SU-DHL-6 (cell line): ENCODE measurements at regions not wholly inside any gene's neighbourhood (a gene's known extent, or its start where the extent isn't known, plus 50 kb on each side); places are given as distances from the start of the nearest gene placed in this dataset.

ENCODE experiments used
- H2AFZ ChIP-seq: fragments of 200-600 bp; sonication (generic); 2 replicates; pipeline ENCODE4 v1.6.1; 2014; ENCODE audit warnings: low read depth, mild to moderate bottlenecking, moderate library complexity, mixed read lengths, antibody characterized with exemption, low read length; ENCODE audit not compliant: severe bottlenecking
- H3F3A ChIP-seq: fragments of 200-600 bp; shearing (Covaris generic); 2 replicates; pipeline ENCODE4 v1.6.0; 2016; ENCODE audit warnings: antibody characterized with exemption, mild to moderate bottlenecking; ENCODE audit not compliant: insufficient read depth
- H3K27ac ChIP-seq: fragments of 200-600 bp; sonication (generic); 2 replicates; pipeline ENCODE4 v1.5.1; 2016; ENCODE audit warnings: low read depth, mild to moderate bottlenecking, low read length, moderate library complexity, mixed read lengths
- H3K27me3 ChIP-seq: fragments of 200-600 bp; sonication (generic), shearing (Covaris generic); 2 replicates; pipeline ENCODE4 v1.6.0; 2014; ENCODE audit warnings: mild to moderate bottlenecking, low read length
- H3K36me3 ChIP-seq: fragments of 200-600 bp; sonication (generic); 2 replicates; pipeline ENCODE4 v1.6.1; 2014; ENCODE audit warnings: mild to moderate bottlenecking, low read length, mixed read lengths
- H3K4me2 ChIP-seq: fragments of 300-600, 200-600 bp; shearing (Covaris generic), sonication (generic); 2 replicates; pipeline ENCODE4 v1.6.0; 2014; ENCODE audit warnings: low read length, low read depth, mild to moderate bottlenecking; ENCODE audit not compliant: poor library complexity, severe bottlenecking
- H3K4me3 ChIP-seq: fragments of 200-600 bp; sonication (generic); 2 replicates; pipeline ENCODE4 v1.5.1; 2014; ENCODE audit warnings: antibody characterized with exemption, low read length, mild to moderate bottlenecking, mixed read lengths; ENCODE audit not compliant: insufficient read depth, poor library complexity, severe bottlenecking
- H3K79me2 ChIP-seq: fragments of 200-600 bp; sonication (generic); 2 replicates; pipeline ENCODE4 v1.6.1; 2014; ENCODE audit warnings: mild to moderate bottlenecking, low read length, moderate library complexity; ENCODE audit not compliant: insufficient read depth
- H3K9ac ChIP-seq: fragments of 200-600 bp; sonication (generic); 2 replicates; pipeline ENCODE4 v1.7.0; 2014; ENCODE audit warnings: mild to moderate bottlenecking, low read length
- H3K9me2 ChIP-seq: fragments of 200-600 bp; sonication (generic); replicated peaks from 2 replicates; pipeline ENCODE4 v1.6.1; 2014; ENCODE audit warnings: low read length; ENCODE audit not compliant: insufficient read depth
- H3K9me3 ChIP-seq: fragments of 200-600 bp; sonication (generic); 2 replicates; pipeline ENCODE4 v1.6.1; 2014; ENCODE audit warnings: low read length, mixed read lengths; ENCODE audit not compliant: insufficient read depth
- H4K20me1 ChIP-seq: fragments of 200-600 bp; sonication (generic); 2 replicates; pipeline ENCODE4 v1.6.1; 2014; ENCODE audit warnings: low read depth, mild to moderate bottlenecking, antibody characterized with exemption, low read length, moderate library complexity, mixed read lengths
- CTCF ChIP-seq: fragments of 200-600 bp; sonication (generic); IDR thresholded peaks from one replicate; pipeline ENCODE4 v1.5.1; 2017; ENCODE audit warnings: antibody characterized with exemption, mild to moderate bottlenecking, low read length, moderate library complexity; ENCODE audit not compliant: insufficient read depth, poor library complexity, severe bottlenecking
- EZH2phosphoT487 ChIP-seq: fragments of 200-600 bp; sonication (generic), shearing (Covaris generic); conservative IDR thresholded peaks from 2 replicates; pipeline ENCODE4 v1.6.1; 2018; ENCODE audit warnings: mild to moderate bottlenecking, antibody characterized with exemption, low read length, moderate library complexity, mixed read lengths

GRCh38 chr2:144876013-144876412, 356.1 kb upstream of the ZEB2 start:
- Histone ChIP-seq H3K27me3 (no peaks in the 10 kb centered on the region), H3K27ac (no peak overlapping the region), H3K4me3 (no peak overlapping the region), H4K20me1 (no peaks in the 10 kb centered on the region), H3K4me2 (no peak overlapping the region), H2AFZ (no peak overlapping the region), H3K9me3 (no peaks in the 10 kb centered on the region), H3K9ac (no peak overlapping the region), H3F3A (no peaks in the 10 kb centered on the region), H3K36me3 (no peaks in the 10 kb centered on the region), H3K79me2 (no peaks in the 10 kb centered on the region), H3K9me2 (no peaks in the 10 kb centered on the region)
- no peak for TF ChIP-seq CTCF
- TF ChIP-seq EZH2phosphoT487: no peak

GRCh38 chr2:144875290-144875969, 355.5 kb upstream of the ZEB2 start:
- Histone ChIP-seq H3K4me3 (no peak overlapping the region), H3K27me3 (no peaks in the 10 kb centered on the region), H3K27ac (no peak overlapping the region), H2AFZ (no peak overlapping the region), H3K4me2 (no peak overlapping the region), H3K9ac (no peak overlapping the region), H3K36me3 (no peaks in the 10 kb centered on the region), H3K9me2 (no peaks in the 10 kb centered on the region), H3F3A (no peaks in the 10 kb centered on the region), H4K20me1 (no peaks in the 10 kb centered on the region), H3K9me3 (no peaks in the 10 kb centered on the region), H3K79me2 (no peaks in the 10 kb centered on the region)
- TF ChIP-seq CTCF (no peak), EZH2phosphoT487 (no peak)

- H3K4me2 ChIP-seq: no peak overlapping the region
- no peaks in the 10 kb centered on the region for H3K9me2 ChIP-seq
- no peak overlapping the region for H3K4me3 ChIP-seq
- no peak overlapping the region for H3K9ac ChIP-seq
- H4K20me1 ChIP-seq: no peaks in the 10 kb centered on the region
- TF ChIP-seq EZH2phosphoT487 (no peak), CTCF (no peak)
- H2AFZ ChIP-seq: no peak overlapping the region
- no peaks in the 10 kb centered on the region for H3K79me2 ChIP-seq
- H3K9me3 ChIP-seq: no peaks in the 10 kb centered on the region
- H3F3A ChIP-seq: no peaks in the 10 kb centered on the region
- H3K36me3 ChIP-seq: no peaks in the 10 kb centered on the region
- H3K27ac ChIP-seq: no peak overlapping the region
- no peaks in the 10 kb centered on the region for H3K27me3 ChIP-seq
Measured at GRCh38 chr2:144865670-144866069, 345.8 kb upstream of the ZEB2 start.
